Pulmonary artery endothelial cell (primary cell): ENCODE measurements at regions not wholly inside any gene's neighbourhood (a gene's known extent, or its start where the extent isn't known, plus 50 kb on each side); places are given as distances from the start of the nearest gene placed in this dataset.
"Not testable (repeated sequence)": the region's sequence is repeated elsewhere in the genome, so short reads cannot be mapped to it uniquely, and the experiment has no call there.

Experiments
- DNase-seq: peaks from one replicate; pipeline ENCODE4 v3.0.0-alpha.2; 2011; ENCODE audit warnings: low read depth, low spot score

DNA sequence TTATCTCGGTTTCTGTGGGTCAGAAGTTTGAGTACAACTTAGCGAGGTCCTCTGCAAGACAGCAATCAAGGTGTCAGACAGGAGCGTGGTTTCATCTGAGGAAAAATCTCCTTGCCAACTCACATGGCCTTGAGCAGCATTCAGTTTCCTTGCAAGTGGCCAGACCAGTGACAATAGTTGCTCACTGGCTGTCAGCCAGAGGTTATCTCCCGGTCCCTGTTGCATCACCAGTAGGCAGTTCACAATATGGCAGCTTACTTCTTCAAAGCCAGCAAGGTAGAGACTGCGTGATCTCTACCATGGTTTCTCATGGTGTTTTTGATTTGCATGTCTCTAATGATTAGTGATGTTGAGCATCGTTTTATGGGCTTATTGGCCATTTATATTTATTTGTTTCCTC is 143.8 kb upstream of the DAAM1 start:
- no peak for DNase-seq

- DNase-seq, result no peak
Observed at GRCh38 chr14:59046746-59047145, 141.7 kb upstream of the DAAM1 start.

- DNase-seq, result no peak
Observed at GRCh38 chr14:59055006-59055405, 133.5 kb upstream of the DAAM1 start.

GRCh38 chr14:59055439-59056045 is 132.9 kb upstream of the DAAM1 start:
- peak; percentile 3 for DNase-seq

- no peak for DNase-seq
Observed at GRCh38 chr14:59057551-59057950, 130.9 kb upstream of the DAAM1 start.

DNA sequence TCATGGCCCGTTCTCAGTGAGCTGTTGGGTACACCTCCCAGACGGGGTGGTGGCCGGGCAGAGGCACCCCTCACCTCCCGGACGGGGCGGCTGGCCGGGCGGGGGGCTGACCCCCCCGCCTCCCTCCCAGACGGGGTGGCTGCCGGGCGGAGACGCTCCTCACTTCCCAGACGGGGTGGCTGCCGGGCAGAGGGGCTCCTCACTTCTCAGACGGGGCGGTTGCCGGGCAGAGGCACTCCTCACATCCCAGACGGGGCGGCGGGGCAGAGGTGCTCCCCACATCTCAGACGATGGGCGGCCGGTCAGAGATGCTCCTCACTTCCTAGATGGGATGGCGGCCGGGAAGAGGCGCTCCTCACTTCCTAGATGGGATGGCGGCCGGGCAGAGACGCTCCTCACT is 129.7 kb upstream of the DAAM1 start:
- not testable (repeated sequence) for DNase-seq

GRCh38 chr14:59060841-59061240 is 127.6 kb upstream of the DAAM1 start:
- no peak for DNase-seq

GRCh38 chr14:59061292-59061691 is 127.2 kb upstream of the DAAM1 start:
- DNase-seq, result no peak

- no peak for DNase-seq
Observed at GRCh38 chr14:59063259-59063658, 125.2 kb upstream of the DAAM1 start.

DNA sequence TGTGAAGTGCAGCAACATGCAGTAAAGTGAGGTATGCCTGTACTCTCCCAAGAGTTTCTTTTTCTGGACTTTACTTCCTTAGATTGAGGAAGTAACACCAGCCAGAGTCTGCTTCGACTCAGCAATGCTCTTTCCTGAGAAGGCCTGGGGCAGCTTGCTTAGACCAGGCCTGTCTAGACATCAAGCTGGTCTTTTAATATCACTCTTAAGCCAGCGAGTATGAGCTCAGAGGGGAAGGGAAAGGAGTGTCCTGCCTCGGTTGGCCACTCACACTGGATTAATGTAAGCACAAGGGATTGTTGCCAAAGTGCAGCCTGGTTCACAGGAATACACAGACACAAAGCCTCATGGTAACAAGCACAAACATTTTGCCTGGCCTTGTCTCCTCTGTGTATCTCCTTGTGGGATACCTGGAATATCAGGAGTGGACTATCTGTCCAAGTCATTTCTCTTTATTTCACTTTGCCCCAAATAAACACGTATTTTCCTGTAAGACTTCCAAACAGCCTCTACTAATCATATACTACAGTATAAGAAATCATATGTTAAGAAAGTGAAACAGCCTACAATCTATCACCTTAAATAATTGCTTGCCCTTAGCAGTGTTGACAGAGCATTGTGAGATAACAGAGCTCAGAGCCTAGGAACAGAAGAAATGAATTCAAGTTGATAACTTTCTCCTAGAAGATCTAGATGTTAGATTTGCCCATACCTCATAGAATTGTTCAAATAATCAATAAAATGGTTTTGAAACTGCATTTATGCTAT is 121.2 kb upstream of the DAAM1 start:
- no peak for DNase-seq

DNA sequence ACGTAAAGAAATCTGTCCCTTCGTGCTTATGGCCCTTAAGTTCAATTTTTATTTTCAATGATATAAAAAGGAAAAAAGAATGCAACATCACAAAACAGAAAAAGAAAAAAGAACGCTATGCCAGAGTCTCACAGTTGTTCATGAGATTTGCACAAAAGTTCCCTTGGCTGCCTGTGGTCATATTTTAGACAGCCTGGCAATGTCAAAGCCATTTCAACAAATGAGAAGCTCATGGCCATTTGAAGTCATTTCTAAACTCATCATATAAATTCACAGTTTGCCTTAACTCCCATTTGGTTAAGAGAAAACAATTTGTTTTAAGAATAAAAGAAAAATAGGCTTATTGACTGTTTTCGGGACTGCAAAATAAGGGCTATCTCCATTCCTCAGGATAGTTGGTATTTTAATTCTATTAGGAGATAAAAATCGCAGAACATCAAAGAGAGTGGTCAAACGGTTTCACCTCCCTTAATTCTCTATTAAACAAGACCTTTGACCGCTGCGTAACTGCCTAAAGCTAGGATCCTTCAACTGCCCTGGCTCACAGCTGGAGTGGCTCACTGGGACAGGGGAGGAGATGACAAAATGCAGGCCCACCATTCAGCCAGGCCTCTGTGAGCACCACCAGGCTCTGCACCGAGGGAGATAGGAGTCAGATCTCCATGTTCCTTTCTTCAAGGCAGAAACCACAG is 119.2 kb upstream of the DAAM1 start:
- DNase-seq, result no peak

- DNase-seq, result no peak
Observed at GRCh38 chr14:59075506-59075905, 113.0 kb upstream of the DAAM1 start.

GRCh38 chr14:59081720-59082119 is 106.7 kb upstream of the DAAM1 start:
- no peak for DNase-seq

- DNase-seq, result no peak
Observed at GRCh38 chr14:59085207-59085739, 103.2 kb upstream of the DAAM1 start.

- DNase-seq, result no peak
Observed at GRCh38 chr14:59086241-59086882, 102.1 kb upstream of the DAAM1 start.

DNA sequence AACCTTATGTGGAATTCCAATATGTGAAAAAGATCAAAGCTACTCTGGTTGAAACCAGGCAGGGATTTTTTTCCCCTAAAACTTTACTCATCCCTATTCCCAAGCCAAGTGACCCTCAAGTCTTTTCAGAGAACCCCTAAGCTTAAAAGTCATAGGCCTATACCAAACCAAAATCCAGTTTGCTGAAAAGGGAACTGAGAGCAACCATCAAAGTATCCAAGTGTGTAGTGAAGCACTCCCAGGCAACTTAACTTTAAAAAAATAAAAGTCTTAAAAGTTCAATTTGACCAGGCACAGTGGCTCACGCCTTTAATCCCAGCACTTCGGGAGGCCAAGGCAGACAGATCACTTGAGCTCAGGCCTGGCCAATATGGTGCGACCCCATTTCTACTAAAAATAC is 101.2 kb upstream of the DAAM1 start:
- no peak for DNase-seq

- DNase-seq, result no peak
Observed at GRCh38 chr14:59087711-59088110, 100.8 kb upstream of the DAAM1 start.

DNA sequence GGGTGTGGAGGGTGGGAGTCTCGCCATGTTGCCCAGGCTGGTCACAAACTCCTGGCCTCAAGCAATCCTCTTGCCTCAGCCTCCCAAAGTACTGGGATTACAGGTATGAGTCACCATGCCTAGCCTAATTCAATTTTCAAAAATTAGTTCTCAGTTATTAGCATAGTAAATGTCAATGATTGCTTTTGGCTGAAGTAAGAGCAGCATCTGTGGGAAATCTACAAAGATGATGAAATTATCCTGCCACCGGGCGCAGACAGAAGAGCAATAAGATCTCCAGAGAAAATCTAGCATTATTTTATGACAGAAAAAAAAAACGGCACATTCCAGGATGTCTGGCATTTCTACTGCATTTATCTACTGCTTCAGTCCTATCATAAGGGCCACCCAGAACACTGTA is 97.9 kb upstream of the DAAM1 start:
- no peak for DNase-seq

DNA sequence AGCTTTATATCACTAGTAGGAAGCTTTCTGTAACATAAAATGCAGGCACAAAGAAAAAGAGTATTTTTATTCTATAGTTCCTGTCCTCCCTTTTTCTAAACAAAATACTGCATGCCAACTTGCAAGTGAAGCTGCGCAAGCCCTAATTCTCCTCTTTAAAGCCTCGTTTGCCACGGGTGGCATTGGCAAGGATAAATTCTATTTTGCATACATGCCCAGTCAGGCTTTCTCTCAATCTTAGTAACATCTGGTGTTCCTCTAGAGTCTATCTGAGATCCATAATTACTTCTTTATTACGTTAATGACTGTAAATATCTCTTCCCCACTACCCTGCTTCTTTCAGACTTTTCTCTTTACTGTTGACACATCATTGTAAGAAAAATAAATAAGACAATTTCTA is 97.1 kb upstream of the DAAM1 start:
- DNase-seq, result no peak

- DNase-seq, result no peak
Observed at GRCh38 chr14:59091976-59092375, 96.5 kb upstream of the DAAM1 start.

GRCh38 chr14:59093902-59094301 is 94.6 kb upstream of the DAAM1 start:
- DNase-seq, result no peak

GRCh38 chr14:59096303-59096702 is 92.2 kb upstream of the DAAM1 start:
- DNase-seq, result no peak
